ENCODE measurements at regions not wholly inside any gene's neighbourhood (a gene's known extent, or its start where the extent isn't known, plus 50 kb on each side); places are given as distances from the start of the nearest gene placed in this dataset.
A peak's percentile ranks its signal among the peaks of the same experiment; 100 is the strongest.
"Not testable (repeated sequence)": the region's sequence is repeated elsewhere in the genome, so short reads cannot be mapped to it uniquely, and the experiment has no call there.

GRCh38 chr18:11383381-11383780 lies 226.0 kb upstream of the SLC35G4 start:
- DNase-seq (ENCODE audit: low spot score) = no peak

DNA sequence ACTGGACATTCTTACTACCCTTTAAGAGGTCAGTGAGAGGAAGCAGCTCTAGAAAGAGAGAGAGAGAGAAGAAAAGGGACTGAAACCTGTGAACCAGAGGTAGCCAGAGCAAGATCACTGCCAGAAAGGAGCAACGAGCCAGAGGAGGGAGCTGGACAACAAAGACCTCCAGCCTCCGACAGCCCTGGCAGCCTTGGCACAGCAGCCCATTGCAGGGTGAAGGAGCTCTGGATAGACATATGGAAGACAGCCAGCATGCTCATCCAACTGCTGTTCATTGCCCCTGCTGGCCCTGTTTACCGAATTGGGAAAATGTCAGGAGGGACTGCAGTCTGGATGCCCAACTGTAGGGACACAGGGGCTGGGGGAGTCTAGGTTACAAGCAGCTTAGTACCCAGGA lies 228.4 kb upstream of the SLC35G4 start:
- no peak for DNase-seq (ENCODE audit: low spot score)

DNA sequence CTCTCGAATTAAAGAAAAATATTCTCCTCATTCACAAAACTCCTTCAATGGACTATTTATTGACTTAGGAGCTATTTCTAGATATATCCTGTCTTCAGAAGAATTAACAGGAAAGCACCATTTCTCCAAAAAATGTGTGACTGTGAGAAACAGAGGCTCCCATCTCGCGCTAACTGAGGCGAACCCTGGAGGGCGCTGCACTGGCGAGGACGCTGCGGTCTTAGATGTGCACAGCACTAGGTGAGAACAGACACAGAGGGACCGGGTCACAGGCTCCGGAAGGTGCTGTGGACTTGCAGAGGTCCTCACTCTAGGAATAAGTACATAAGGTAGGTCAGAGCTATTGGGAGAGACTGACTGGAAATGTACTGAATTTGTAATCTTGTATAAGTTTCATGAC lies 229.7 kb upstream of the SLC35G4 start:
- no peak for DNase-seq (ENCODE audit: low spot score)

GRCh38 chr18:11377766-11378540 lies 228.6 kb upstream of the PIEZO2 start:
- DNase-seq (ENCODE audit: low spot score) = no peak

GRCh38 chr18:11372163-11372562 lies 222.8 kb upstream of the PIEZO2 start:
- DNase-seq (ENCODE audit: low spot score) = no peak

- no peak for DNase-seq (ENCODE audit: low spot score)
These were observed 220.2 kb upstream of the PIEZO2 start for GRCh38 chr18:11369556-11369955.

DNA sequence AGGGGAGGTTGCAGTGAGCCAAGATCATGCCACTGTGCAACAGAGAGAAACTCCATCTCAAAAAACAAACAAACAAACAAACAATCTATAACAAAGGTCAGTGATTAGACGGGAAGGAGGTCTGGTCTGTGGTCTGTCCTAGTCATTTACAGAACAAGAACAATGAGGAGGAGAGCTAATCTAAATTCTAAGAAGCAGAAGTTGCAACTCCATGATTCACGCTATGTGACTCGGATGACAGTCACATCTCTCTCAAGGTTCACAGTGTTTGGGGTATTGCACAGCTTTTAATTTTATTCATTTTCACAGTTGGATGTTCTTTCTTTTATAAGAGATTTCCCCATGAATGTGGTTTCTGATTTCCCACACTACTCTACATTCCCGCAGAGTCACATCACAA lies 218.7 kb upstream of the PIEZO2 start:
- DNase-seq (ENCODE audit: low spot score) = no peak

- DNase-seq (ENCODE audit: low spot score) = no peak
These were observed 218.0 kb upstream of the PIEZO2 start for GRCh38 chr18:11367351-11367750.

DNA sequence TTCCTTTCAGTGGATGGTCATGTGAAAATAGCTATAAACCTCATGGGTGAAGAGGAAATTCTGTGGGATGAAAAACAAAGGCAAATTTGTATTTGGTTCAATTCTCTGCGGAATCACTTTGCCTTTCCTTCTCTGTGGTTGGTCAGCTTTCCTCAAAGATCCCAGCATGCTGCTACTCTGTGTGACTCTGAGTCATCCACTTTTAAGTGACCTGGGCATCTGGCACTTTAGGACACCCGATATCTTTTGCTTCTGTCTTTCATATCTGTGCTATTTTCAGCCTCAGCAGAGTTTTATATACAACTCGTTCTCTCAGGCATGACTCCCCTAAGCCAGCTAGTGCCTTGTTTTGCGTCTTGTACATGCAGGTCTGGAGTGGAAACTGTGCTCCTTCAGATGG lies 217.0 kb upstream of the PIEZO2 start:
- peak; percentile 17 for DNase-seq (ENCODE audit: low spot score)

DNA sequence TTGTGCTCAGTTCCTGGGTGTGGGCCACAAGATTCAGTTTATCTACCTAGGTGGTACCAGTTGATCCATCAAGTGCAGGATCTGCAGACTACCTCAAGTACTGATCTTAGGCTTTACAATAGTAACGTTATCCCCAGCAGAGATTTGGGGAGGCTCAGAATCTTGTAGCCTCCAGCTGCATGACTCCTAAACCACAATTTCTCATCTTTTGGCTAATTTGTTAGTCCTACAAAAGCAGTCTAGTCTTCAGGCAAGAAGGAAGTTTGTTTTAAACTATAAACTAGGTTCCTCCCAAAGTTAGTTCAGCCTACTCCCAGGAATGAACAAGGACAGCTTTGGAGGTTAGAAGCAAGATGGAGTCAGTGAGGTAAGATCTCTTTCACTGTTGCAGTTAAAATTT lies 213.5 kb upstream of the PIEZO2 start:
- no peak for DNase-seq (ENCODE audit: low spot score)

GRCh38 chr18:11361862-11362261 lies 212.5 kb upstream of the PIEZO2 start:
- DNase-seq (ENCODE audit: low spot score) = not testable (repeated sequence)

GRCh38 chr18:11357678-11358077 lies 208.3 kb upstream of the PIEZO2 start:
- DNase-seq (ENCODE audit: low spot score) = no peak

GRCh38 chr18:11344576-11344975 lies 195.2 kb upstream of the PIEZO2 start:
- not testable (repeated sequence) for DNase-seq (ENCODE audit: low spot score)

DNA sequence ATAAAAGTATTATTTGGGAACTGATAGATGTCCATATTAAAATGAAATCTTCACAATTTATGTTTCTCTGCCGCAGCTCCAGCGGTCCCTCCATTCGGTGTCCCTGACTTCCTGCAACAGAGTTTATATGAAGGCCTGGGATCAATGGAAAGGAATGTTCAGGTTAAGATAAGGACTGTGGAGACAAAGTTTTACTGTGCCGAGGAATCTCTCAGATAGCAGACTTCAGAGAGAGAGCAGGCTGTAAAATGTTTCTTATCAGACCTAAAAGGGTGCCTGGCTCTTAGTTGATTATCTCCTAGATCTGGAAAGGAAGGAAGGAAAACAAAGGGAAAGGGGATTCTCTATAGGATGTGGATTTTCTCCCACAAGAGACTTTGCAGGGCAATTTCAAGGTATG lies 193.7 kb upstream of the PIEZO2 start:
- no peak for DNase-seq (ENCODE audit: low spot score)

DNA sequence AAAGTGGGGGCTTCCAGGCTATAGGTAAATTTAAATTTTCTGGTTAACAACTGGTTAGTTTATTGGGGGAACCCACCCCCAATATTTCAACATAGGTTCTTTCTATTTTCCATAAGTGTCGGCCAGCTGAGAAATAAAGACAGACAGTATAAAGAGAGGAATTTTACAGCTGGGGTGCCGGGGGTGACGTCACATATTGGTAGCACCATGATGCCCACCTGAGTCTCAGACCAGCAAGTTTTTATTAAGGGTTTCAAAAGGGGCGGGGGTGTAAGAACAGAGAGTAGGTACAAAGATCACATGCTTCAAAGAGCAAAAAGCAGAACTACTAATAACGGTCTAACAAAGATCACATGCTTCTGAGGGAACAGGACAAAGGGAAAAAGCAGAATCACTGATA lies 192.7 kb upstream of the PIEZO2 start:
- DNase-seq (ENCODE audit: low spot score) = not testable (repeated sequence)

DNA sequence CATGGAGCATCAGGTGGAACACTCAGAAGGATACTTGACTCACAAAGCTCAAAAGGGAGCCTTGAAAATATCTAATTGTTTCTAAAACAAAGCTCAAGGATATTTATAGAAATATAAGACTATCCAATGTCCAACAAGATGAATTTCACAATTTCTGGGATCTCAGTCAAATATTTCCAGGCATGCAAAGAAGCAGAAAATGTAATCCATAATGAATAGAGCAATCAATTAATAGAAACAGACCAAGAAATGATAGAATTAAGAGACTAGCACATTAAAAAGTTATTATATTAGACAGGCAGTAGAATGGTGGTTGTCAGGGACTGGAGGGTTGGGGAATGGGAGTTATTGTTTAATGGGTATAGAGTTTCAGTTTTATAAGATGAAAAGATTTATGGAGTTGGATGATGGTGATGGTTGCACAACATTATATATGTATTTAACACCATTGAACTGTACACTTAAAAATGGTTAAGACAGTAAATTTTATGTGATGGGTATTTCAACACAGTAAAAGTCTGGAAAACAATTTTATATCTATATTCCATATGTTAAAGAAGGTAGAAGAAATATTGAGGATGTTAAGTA lies 189.9 kb upstream of the PIEZO2 start:
- no peak for DNase-seq (ENCODE audit: low spot score)

DNA sequence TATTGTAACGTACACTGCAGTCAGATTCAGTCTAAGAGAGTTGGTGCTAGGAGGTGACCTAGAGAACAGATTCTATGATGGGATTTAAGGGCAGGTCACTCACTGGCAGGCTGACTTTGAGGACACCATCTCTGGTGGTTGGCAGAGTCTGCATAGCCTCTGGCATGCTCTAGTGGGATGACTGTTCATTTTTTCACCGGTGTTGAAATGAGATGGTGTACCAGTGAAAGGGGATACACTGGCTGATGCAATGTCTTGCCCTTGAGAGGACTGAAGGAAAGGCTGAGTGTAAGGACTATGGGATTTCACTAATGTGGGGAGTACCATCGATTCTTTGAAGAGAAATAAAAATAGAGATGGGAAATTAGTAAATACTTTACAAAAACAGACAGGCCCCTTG lies 186.9 kb upstream of the PIEZO2 start:
- DNase-seq (ENCODE audit: low spot score) = no peak

DNA sequence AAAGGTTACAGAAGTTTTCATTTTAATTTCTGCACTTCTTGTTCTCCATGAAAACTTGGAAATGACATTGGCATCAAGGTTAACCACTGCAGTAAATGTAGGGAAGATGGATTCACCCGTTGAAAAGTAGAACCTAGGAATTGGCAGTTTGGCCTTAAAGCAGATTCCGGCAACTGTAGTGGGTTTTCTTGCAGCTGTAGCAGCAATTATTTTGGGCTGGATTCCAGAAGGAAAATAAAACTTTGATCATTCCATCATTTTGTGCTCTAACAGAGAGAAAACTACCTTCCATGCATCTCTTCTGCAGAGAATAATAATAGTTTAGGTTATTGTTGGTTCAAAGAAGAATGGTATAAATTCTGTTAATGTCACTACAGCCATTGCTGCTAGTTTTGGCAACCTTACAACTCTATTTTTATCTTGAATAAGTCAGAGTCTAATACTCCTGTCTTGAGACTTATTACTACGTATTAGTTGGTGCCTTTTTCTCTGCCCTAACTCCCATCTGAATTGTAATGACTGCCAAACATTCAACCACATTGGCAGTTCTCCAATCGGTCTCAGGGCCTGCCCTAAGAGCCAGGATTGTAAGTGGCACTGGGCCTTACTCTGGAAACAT lies 178.1 kb upstream of the PIEZO2 start:
- peak; percentile 36 for DNase-seq (ENCODE audit: low spot score)

DNA sequence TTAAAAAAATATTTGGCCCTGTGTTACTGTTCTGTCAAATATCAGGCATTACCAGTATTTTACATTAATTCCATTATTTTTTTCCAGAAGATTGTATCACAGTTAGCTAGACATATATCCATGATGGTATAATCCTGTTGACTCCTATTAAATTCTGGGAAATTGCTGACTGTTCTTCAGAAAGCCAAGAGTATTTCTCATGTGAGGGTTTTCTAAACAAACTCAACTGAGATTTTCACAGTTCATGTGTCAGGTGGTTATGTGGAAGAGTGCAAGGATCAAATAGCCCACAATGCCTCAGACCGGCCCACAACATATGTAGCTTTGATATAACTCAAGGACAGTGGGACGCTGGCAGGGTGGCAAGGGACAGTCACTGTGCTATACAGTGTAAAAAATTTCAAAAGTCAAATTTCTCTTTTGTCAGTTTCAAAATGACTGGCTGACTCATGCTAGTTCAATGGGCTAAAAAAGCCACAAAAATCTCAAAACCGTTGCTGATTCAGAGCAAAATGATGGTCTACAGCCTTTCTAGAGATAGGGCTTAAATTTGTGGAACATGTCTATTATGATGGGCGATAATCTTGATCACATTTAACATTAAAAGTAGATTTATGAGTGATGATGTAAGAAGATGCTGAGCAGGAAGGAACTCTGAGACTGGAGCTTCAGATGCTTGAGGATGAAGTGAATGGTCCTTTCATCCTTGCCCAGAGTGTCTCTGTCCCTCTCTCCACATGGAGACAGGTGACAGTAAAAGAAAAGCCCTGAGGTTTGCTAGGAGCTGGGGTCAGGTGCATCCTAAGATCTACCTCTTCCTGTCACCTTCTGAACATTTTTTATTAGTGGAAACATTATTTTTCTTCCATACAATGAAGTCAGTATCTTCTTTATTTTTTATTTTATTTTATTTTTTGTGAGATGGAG lies 175.8 kb upstream of the PIEZO2 start:
- DNase-seq (ENCODE audit: low spot score) = no peak

GRCh38 chr18:11324510-11324909 lies 175.1 kb upstream of the PIEZO2 start:
- DNase-seq (ENCODE audit: low spot score) = no peak

GRCh38 chr18:11323359-11323819 lies 174.0 kb upstream of the PIEZO2 start:
- no peak for DNase-seq (ENCODE audit: low spot score)

- DNase-seq (ENCODE audit: low spot score) = no peak
These were observed 173.3 kb upstream of the PIEZO2 start for GRCh38 chr18:11322716-11323115.
